GM19463 (cell line): ENCODE measurements at regions not wholly inside any gene's neighbourhood (a gene's known extent, or its start where the extent isn't known, plus 50 kb on each side); places are given as distances from the start of the nearest gene placed in this dataset.
"Not testable (repeated sequence)": the region's sequence is repeated elsewhere in the genome, so short reads cannot be mapped to it uniquely, and the experiment has no call there.

Experiments
- ATAC-seq: cut with Tn5 transposase; IDR thresholded peaks from one replicate; pipeline ENCODE4 v1.9.1; 2021; ENCODE audit warnings: mild to moderate bottlenecking, moderate library complexity; ENCODE audit not compliant: unreplicated experiment

DNA sequence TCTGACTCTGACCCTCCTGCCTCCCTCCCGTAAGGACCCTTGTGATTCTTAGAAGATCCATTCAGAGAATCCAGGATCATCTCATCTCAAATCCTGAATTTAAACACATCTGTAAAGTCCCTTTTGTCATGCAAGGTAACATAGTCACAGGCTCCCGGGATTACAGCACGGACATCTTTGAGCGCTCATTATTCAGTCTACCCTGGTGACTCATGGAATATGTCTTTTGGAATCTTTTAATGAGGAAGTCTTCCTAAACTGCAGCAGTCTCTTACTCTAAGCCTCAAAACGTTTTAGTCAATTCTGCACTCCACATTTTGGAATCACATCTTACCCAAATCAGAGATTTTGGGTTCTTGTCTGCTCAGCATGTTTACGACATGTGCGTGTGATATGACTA is 198.5 kb upstream of the IRF2BP2 start:
- not testable (repeated sequence) for ATAC-seq

GRCh38 chr1:234807705-234808104 is 197.7 kb upstream of the IRF2BP2 start:
- ATAC-seq = not testable (repeated sequence)

DNA sequence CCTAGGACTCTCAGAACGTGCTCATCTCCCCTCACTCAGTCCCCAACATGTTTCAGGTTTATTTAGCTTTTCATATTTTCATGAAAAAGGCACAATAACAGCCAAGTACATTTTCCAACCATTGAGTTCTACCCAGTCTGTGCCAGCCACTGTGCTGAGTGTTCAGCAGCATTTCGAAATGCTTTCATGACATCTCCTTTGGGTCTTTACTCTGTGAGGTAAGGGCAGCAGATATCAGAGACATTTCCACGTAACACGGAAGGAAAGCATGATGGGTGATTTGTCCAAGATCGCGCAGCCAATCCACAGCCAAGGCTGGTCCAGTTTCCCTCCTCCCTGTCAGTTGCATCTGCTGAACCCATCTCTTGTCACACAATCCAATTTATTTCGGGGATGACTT is 192.6 kb upstream of the IRF2BP2 start:
- not testable (repeated sequence) for ATAC-seq

GRCh38 chr1:234801636-234802035 is 191.7 kb upstream of the IRF2BP2 start:
- ATAC-seq = not testable (repeated sequence)

DNA sequence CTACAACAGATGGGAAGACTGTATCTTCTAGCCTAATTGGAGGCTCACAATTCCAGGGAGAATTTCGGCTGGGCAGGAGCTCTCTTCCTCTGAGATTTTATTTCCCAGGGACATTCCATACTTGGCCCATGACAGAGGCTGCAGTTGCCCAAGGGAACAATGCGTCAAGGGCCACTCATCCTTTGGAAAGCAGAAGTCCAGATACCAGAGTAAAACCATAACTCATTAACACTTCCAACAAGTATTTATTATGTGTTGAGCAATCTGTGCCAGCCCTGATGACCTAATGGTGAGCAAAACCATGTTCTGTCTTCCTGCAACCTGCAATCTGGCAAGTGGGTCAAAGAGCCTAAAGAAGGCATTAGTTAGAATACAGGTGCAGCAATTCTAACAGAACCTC is 191.2 kb upstream of the IRF2BP2 start:
- ATAC-seq = not testable (repeated sequence)

- ATAC-seq = not testable (repeated sequence)
Measured at GRCh38 chr1:234800563-234800962, 190.6 kb upstream of the IRF2BP2 start.

DNA sequence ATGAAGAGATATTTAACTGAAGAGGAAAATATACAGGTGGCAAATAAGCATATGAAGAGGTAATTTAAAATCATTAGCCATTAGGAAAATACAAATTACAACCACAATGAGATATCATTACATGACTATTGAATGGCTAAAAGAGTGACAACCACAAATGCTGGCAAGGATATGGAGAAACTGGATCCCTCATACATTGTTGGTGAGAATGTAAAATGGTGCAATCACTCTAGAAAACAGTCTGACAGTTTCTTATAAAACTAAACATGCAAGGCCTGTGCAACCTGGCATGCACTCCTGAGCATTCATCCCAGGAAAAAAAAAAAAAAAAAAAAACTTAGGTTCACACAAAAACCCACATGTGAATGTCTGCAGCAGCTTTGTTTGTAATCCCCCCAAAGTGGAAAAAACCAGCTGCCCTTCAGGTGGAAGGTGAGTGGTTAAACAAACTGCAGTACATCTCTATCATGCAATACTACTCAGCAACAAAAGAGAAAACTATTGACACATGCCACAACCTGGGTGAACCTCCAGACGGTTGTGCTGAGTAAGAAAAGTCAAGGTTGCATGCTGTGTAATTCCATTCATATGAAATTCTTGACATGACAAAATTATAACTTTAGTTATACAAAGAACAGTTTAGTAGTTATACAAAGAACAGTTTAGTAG is 189.2 kb upstream of the IRF2BP2 start:
- not testable (repeated sequence) for ATAC-seq

GRCh38 chr1:234797216-234797615 is 187.2 kb upstream of the IRF2BP2 start:
- not testable (repeated sequence) for ATAC-seq

DNA sequence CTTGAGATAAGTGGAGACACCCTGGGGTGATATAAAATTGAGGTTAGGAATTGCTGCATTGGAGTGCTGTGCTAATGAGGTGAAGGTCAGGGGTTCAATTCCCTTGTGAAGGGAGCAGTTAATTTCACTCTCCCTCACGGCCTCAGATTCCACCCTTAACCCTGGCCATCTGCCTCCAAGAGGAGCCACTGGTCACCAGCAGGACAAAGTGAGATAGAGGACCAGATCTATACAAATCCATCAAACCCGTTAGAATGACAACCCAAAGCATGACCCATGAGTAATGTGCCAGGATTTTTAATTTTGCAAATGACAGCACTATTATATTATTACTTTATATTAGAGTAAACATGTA is 186.4 kb upstream of the IRF2BP2 start:
- ATAC-seq = not testable (repeated sequence)

DNA sequence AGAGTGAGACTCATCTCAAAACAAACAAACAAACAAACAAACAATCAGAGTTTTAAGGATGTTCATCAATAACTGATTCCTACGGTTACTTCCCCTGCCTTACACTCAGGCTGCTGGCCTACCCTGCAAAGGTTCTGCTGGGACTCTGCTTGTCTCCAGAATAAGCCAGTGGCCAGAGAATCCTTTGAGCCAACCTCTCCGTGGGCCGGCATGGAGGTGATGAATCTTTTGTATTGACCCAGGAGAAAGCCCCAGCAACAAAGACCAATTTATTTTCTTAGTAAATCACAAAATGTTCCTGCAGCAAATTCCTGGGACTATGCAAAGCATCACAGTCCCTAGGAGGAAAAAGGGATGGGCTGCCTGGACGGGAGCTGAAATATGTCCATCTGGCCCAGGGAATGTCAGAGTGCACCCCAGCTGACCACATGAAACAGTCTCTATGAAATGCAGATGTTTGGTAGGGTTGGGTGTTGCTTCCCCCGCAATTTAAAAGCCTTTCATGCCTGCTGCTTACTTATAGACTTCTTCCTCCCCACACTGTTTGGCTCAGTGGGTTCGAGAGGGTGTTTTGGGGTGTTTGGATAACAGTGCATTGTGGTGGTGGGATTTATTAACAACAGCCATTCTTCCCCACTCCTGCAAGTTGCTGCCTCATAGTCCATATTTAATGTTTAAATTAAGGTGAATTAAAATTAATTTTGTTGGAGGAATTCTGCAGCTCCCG is 185.9 kb upstream of the IRF2BP2 start:
- not testable (repeated sequence) for ATAC-seq

DNA sequence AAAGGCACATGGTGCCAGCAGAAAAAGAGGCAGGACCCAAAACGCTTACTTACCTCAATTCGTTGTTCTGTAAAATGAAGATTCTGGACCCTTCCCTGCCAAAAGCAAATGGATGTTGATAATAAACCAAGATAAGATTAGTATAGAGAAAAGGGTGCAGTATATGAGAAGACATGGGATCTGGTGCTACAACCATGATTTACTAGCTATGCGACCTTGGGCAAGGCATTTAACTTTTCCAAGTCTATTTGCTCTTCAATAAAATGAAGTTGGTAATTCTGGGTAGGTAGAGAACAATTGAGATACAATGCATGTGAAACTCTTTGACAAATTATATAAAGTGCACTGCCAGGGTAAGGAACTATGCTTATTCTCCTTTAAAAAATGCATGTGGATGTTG is 185.0 kb upstream of the IRF2BP2 start:
- not testable (repeated sequence) for ATAC-seq

DNA sequence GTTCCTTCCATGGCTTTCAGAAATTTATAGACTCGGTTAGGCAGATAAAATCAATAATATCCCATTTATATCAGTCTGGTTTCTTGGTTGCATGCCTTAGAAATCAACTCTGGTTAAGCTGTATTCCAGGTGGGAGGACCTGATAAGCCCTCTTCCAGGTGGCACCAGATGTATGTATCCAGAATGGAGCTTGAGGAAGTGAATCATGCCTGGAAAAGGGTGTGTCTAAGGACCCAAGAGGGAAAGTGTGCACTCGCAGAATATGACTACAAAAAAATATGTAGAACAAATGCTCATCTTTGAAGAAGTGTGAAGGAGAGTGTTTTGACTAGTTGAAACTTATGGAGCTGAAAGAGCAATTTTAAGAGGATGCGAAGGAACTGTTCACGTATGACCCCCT is 184.5 kb upstream of the IRF2BP2 start:
- not testable (repeated sequence) for ATAC-seq

GRCh38 chr1:234793924-234794323 is 183.9 kb upstream of the IRF2BP2 start:
- ATAC-seq = not testable (repeated sequence)

DNA sequence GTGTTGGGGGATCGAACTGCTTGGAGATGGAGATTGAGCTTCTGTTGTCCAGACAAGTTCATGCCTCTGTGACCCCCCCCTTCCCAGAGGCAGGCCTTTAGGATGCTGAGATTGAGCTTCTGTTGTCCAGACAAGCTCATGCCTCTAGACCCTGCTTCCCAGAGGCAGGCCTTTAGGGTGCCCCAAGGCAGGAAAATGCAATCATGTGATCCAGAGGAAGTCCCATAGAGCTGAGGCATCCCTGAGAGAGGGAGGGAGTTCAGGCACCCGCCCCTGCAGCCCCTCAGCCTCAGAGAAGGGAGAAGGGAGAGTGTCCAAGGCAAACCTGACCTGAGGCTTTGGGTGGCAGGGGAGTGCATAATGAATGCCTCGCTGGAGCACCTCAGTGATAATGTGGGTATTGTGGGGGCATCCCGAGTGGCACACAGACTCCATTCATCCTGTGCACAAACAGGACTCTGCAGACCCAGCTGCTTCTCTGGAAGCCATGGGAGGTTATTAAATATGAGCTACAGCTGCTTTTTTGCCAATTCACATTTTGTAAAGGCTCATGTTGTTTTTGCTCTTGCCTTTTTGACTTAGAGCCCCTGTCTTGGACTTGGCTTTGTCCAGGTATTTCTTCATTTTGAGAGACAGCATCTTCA is 182.4 kb upstream of the IRF2BP2 start:
- ATAC-seq = not testable (repeated sequence)

DNA sequence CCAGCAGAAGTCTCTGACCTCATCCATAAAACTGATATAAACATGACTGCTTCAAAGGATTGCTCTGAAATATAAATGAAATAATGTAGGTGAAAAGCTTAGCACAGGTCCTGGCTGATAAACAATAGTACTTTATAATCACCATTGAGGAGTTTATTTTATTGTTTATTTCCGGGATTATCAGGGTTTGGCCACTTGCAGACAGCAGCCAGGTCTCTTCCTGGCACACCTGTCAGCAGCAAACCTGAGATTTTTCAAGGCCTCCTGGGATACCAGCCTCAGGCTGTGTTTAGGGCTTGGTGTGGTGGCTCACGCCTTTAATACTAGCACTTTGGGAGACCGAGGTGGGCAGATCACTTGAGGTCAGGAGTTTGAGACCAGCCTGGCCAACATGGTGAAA is 181.6 kb upstream of the IRF2BP2 start:
- not testable (repeated sequence) for ATAC-seq

DNA sequence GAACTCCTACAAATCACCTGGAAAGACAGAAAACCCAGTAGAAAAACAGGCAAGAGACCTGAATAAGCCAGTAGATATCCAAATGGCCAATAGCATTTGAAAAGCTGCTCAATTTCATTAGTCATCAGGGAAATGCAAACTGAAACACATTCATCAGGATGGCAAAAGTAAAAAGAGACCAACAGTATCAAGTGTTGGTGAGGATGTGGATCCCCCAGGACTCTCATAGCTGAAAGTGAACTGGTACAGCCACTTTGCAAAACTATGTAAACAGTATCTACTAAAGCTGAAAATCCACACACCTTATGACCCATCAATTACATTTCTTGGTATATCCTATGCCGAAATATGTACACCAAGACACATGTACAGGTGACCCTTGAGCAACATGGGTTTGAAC is 180.4 kb upstream of the IRF2BP2 start:
- ATAC-seq = not testable (repeated sequence)

DNA sequence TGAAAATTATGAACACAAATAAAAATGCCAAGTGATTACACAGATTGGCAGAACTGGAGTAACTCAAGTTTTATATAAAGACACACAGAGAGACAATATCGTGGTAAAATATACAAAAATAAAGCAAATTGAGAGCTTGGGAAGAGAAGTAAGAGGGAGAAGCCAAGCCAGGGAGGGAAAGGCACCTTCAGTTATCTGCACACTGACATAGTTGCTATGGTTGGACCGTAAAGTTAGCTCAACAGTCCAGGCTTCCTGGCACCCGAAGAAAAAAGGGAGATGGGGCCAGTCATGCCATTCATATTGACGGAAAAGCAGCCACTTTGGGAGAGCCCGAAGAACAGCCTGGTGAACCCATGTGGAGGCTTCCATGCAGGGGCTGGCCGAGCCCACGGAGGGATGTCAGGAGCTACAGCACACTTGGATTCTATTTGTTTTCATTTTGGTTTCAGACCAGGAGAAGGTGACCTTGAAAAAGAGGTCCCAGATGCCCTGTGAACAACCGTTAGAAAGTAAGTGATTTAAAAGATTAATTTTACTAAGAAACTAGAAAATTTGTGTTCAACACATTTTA is 177.1 kb upstream of the IRF2BP2 start:
- ATAC-seq = not testable (repeated sequence)

DNA sequence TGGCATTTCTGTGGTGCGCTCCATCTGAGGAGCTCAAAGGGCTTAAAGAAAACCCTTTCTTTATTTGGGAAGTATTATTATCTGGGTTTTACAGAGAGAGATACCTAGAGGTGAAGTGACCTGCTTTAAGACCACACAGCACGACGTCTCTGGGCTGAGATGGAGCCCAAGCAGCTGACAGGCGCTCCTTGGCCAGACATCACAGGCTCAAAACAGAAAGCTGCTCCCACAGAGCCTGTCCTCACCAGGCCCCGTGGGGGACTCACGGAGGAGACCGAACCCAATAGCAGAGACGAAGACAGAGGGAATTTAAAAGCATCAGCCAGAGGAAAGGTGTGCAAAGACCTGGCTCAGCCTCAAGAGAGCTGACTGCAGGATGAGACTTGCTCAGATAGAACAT is 175.9 kb upstream of the IRF2BP2 start:
- not testable (repeated sequence) for ATAC-seq

DNA sequence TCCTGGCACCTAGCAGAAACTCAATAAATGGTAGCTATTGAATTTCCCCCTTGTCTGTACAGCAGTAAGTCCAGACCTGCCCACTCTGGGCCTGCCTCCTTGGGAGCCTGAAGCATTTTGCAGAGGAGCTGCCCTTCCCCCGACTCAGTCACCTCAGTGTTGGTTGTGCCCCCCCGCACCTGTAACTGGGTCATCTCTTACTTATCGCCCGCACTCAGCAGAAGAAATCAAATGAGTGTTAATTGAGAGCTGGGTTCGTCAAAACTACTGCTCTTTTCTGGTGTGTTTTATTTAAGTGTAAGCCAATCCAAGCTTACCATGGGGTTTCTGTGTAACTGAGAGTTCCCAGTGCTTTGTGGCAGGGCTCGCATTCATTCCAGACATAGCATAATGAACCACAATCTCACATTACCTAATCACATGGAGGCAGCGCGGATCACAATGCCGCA is 175.5 kb upstream of the IRF2BP2 start:
- not testable (repeated sequence) for ATAC-seq

- not testable (repeated sequence) for ATAC-seq
Measured at GRCh38 chr1:234784108-234784507, 174.1 kb upstream of the IRF2BP2 start.

GRCh38 chr1:234782791-234783190 is 172.8 kb upstream of the IRF2BP2 start:
- no peak for ATAC-seq
